ENCODE measurements at regions not wholly inside any gene's neighbourhood (a gene's known extent, or its start where the extent isn't known, plus 50 kb on each side); places are given as distances from the start of the nearest gene placed in this dataset.
"Not testable (repeated sequence)": the region's sequence is repeated elsewhere in the genome, so short reads cannot be mapped to it uniquely, and the experiment has no call there.

- DNase-seq (ENCODE audit: low read depth in 2 of 2): no peak
These were observed 133.0 kb downstream of the GPX5 start for GRCh38 chr6:28658475-28659249.

GRCh38 chr6:28659250-28659566, 133.5 kb downstream of the GPX5 start:
- DNase-seq (ENCODE audit: low read depth in 2 of 2): no peak

GRCh38 chr6:28661097-28661713, 135.5 kb downstream of the GPX5 start:
- no peak for DNase-seq (ENCODE audit: low read depth in 2 of 2)

GRCh38 chr6:28664870-28665396, 139.3 kb downstream of the GPX5 start:
- DNase-seq (ENCODE audit: low read depth in 2 of 2): no peak

- no peak for DNase-seq (ENCODE audit: low read depth in 2 of 2)
These were observed 147.7 kb downstream of the GPX5 start for GRCh38 chr6:28673417-28673786.

- DNase-seq (ENCODE audit: low read depth in 2 of 2): no peak
These were observed 148.3 kb downstream of the GPX5 start for GRCh38 chr6:28673787-28674671.

- DNase-seq (ENCODE audit: low read depth in 2 of 2): no peak
These were observed 149.9 kb downstream of the GPX5 start for GRCh38 chr6:28675600-28675999.

GRCh38 chr6:28682542-28682941, 156.9 kb downstream of the GPX5 start:
- no peak for DNase-seq (ENCODE audit: low read depth in 2 of 2)

- not testable (repeated sequence) for DNase-seq (ENCODE audit: low read depth in 2 of 2)
These were observed 157.4 kb downstream of the GPX5 start for GRCh38 chr6:28682956-28683685.

GRCh38 chr6:28683945-28684538, 158.4 kb downstream of the GPX5 start:
- DNase-seq (ENCODE audit: low read depth in 2 of 2): no peak

GRCh38 chr6:28685960-28686359, 160.3 kb downstream of the GPX5 start:
- not testable (repeated sequence) for DNase-seq (ENCODE audit: low read depth in 2 of 2)

- DNase-seq (ENCODE audit: low read depth in 2 of 2): not testable (repeated sequence)
These were observed 160.9 kb downstream of the GPX5 start for GRCh38 chr6:28686446-28687027.

GRCh38 chr6:28687309-28687981, 161.8 kb downstream of the GPX5 start:
- not testable (repeated sequence) for DNase-seq (ENCODE audit: low read depth in 2 of 2)

- not testable (repeated sequence) for DNase-seq (ENCODE audit: low read depth in 2 of 2)
These were observed 166.3 kb downstream of the GPX5 start for GRCh38 chr6:28691991-28692390.

GRCh38 chr6:28693033-28693750, 167.5 kb downstream of the GPX5 start:
- DNase-seq (ENCODE audit: low read depth in 2 of 2): no peak

GRCh38 chr6:28693751-28694443, 168.2 kb downstream of the GPX5 start:
- DNase-seq (ENCODE audit: low read depth in 2 of 2): no peak

GRCh38 chr6:28695715-28696114, 170.0 kb downstream of the GPX5 start:
- DNase-seq (ENCODE audit: low read depth in 2 of 2): no peak

GRCh38 chr6:28696167-28696566, 170.5 kb downstream of the GPX5 start:
- no peak for DNase-seq (ENCODE audit: low read depth in 2 of 2)

GRCh38 chr6:28696682-28697081, 171.0 kb downstream of the GPX5 start:
- DNase-seq (ENCODE audit: low read depth in 2 of 2): no peak

Measured in stimulated activated CD8-positive, alpha-beta memory T cell treated with anti-CD3 and anti-CD28 coated beads, Interleukin-15, amount 100 ng/mL, for 4 hours (primary cell).